ENCODE measurements at regions not wholly inside any gene's neighbourhood (a gene's known extent, or its start where the extent isn't known, plus 50 kb on each side); places are given as distances from the start of the nearest gene placed in this dataset.
"Not testable (repeated sequence)": the region's sequence is repeated elsewhere in the genome, so short reads cannot be mapped to it uniquely, and the experiment has no call there.

DNA sequence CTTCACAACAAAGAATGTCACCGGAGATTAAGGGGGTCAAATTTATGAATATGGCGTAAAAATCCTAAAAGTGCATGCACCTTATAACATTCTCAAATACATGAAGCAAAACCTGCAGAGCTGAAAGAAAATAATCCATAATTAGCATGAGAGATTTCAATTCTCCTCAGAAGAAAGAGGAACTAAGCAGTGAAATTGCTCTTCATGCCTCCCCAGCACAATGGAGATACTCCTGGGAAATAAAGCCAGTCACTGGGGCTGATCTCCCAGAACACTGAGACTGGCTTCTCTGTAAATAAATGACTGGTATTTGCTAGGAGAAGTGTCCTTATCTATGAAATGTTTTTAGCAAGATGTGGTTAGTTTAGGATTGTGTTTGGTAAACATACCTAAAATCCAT is 68.1 kb downstream of the GOLGA6L6 start:
- not testable (repeated sequence) for DNase-seq (ENCODE audit: low spot score)

DNA sequence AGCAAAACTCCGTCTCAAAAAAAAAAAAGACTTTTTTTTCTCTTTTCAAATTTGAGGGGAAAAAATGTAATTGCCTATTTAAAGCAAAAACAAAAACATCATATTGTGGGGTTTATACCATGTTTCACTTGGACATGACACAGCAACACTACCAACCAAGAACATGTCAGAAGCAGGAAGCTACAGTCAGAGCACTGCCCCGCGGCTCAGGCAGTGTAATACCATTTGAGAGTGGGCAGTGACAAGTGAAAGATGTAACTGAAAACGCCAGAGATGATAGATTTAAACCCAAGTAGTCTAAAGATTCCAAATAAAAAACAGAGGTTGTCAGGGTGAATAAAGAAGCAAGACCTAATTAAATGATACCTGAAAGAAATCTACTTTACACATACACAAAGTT is 68.6 kb downstream of the GOLGA6L6 start:
- not testable (repeated sequence) for DNase-seq (ENCODE audit: low spot score)

- not testable (repeated sequence) for DNase-seq (ENCODE audit: low spot score)
These were observed 70.8 kb downstream of the GOLGA6L6 start for GRCh38 chr15:20470810-20471209.

DNA sequence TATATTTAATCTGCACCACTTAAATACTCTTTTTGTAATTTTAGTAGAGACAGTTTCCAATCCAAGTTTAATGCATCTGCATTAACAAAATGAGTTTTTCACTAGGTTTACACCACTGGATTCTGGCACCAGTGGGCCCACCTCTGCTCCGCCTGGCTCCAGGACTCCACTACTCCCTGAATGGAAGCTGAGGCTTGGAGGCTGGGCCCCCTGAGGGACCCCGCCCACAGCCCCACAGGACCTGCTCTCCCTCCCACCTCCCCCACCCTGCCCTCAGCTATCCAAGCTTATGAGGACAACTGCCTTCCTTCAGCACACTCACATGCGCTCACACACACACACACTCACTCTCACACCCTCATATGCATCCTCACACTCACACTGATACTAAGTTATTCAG is 100.5 kb downstream of the GOLGA6L6 start:
- not testable (repeated sequence) for DNase-seq (ENCODE audit: low spot score)

DNA sequence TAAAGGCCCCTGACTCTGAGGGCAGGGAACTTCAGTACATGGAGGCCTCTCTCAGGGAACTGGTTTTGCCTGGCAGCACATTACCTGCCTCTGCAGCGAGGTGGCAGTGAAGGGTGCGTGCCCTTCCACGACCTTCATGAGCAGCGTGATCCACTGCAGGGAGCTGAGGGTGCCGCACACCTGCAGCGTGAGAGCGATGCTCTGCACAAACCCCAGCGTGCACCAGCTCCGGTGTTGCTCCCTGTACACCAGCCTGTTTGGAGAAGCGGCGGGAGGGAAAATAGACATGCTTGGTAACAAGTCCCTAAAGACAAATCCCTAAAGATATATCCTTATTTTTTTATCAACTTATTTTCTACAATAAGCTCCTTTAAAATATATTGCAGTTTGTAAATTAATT is 101.2 kb downstream of the GOLGA6L6 start:
- not testable (repeated sequence) for DNase-seq (ENCODE audit: low spot score)

DNA sequence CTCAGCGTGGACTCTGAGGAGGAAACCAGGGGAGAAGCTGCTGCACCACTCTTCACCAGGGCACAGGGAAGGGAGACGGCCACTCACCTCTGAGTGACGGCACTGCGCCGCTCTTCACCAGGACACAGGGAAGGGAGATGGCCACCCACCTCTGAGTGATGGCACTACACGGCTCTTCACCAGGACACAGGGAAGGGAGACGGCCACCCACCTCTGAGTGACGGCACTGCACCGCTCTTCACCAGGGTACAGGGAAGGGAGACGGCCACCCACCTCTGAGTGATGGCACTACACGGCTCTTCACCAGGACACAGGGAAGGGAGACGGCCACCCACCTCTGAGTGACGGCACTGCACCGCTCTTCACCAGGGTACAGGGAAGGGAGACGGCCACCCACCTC is 102.5 kb downstream of the GOLGA6L6 start:
- not testable (repeated sequence) for DNase-seq (ENCODE audit: low spot score)

- not testable (repeated sequence) for DNase-seq (ENCODE audit: low spot score)
These were observed 103.3 kb downstream of the GOLGA6L6 start for GRCh38 chr15:20438255-20438654.

- DNase-seq (ENCODE audit: low spot score): not testable (repeated sequence)
These were observed 108.1 kb downstream of the GOLGA6L6 start for GRCh38 chr15:20433468-20433867.

DNA sequence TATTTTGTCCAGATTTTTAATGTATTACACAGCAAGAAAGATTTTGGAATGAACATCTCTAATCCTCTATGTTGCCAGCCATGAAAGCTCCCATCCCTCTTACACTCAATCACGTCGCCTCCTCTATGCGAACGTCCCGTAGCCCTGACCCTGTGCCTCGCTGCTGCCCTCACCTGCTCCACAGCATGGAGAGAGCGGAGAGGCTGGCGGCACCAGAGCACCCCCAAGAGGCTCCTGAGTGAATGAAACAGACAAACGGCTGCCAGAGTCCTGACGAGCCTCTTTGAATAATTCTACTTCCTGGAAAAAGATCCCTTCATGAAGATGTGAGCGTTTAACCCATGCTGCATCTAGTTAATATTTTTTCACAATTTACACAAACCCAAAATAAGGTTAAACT is 111.1 kb downstream of the GOLGA6L6 start:
- not testable (repeated sequence) for DNase-seq (ENCODE audit: low spot score)

- not testable (repeated sequence) for DNase-seq (ENCODE audit: low spot score)
These were observed 120.9 kb downstream of the GOLGA6L6 start for GRCh38 chr15:20420710-20421109.

DNA sequence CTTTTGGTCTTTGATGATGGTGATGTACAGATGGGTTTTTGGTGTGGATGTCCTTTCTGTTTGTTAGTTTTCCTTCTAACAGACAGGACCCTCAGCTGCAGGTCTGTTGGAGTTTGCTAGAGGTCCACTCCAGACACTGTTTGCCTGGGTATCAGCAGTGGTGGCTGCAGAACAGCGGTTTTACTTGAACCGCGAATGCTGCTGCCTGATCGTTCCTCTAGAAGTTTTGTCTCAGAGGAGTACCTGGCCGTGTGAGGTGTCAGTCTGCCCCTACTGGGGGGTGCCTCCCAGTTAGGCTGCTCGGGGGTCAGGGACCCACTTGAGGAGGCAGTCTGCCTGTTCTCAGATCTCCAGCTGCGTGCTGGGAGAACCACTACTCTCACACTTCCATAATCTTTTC is 125.0 kb downstream of the GOLGA6L6 start:
- not testable (repeated sequence) for DNase-seq (ENCODE audit: low spot score)

- not testable (repeated sequence) for DNase-seq (ENCODE audit: low spot score)
These were observed 131.9 kb downstream of the GOLGA6L6 start for GRCh38 chr15:20409667-20410198.

GRCh38 chr15:20409247-20409646 is 132.4 kb downstream of the GOLGA6L6 start:
- no peak for DNase-seq (ENCODE audit: low spot score)

- no peak for DNase-seq (ENCODE audit: low spot score)
These were observed 134.0 kb downstream of the GOLGA6L6 start for GRCh38 chr15:20407553-20407952.

DNA sequence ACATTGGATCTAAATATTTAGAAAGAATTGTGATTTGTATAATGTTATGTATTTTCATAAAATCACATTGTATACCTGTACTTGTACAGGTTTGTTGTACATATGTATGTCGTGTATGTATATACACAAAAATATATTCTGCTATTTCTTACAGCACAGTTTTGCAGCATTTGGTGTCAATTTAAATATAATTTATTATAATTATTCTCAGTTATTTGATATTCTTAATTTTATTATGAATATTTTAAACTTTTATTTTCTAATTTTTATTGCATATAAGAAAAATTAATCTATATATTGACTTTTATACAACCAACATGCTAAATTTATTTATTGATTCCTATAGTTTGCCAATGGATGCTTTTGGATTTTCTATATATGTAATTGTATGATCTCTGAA is 137.0 kb downstream of the GOLGA6L6 start:
- DNase-seq (ENCODE audit: low spot score): not testable (repeated sequence)

DNA sequence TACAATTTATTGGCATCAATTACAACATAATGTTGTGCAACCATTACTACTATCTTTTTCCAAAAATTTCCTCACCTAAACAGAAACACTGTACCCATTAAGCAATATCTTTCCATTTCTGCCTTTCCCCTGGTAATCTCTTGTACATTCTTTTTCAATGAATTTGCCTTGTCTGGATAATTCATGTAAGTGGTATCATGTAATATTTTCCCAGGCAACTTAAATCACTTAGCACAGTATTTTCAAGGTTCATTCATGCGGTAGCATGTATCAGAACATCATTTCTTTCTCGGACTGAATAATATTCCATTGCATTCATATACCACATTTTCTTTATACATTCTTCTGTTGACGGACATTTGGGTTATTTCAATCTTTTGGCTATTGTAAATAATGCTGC is 139.0 kb downstream of the GOLGA6L6 start:
- DNase-seq (ENCODE audit: low spot score): not testable (repeated sequence)

DNA sequence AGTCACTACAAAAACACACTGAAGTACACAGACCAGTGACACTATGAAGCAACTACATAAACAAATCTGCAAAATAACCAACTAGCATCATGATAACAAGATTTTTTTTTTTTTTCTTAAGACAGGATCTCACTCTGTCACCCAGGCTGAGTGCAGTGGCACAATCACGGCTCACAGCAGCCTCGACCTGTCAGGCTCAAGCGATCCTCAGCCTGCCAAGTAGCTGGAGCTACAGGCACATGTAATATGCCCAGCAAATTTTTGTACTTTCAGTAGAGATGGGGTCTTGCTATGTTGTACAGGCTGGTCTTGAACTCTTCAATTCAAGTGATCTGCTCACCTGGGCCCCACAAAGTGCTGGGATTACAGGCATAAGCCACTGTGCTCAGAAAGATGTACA is 140.5 kb downstream of the GOLGA6L6 start:
- DNase-seq (ENCODE audit: low spot score): not testable (repeated sequence)

DNA sequence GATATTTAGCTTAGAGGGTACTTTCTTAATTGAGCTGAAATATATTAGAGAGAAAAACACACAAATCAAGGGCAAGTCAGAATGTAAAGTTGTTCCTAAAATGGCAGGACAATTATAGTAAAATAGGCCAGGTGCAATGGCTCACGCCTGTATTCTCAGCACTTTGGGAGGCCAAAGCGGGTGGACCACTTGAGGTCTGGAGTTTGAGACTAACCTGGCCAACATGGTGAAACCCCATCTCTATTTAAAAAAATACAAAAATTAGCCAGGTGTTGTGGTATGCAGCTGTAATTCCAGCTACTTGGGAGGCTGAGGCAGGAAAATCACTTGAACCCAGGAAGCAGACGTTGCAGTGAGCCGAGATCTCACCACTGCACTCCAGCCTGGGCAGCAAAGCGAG is 142.9 kb downstream of the GOLGA6L6 start:
- DNase-seq (ENCODE audit: low spot score): not testable (repeated sequence)

- DNase-seq (ENCODE audit: low spot score): not testable (repeated sequence)
These were observed 153.4 kb downstream of the GOLGA6L6 start for GRCh38 chr15:20388161-20388560.

- DNase-seq (ENCODE audit: low spot score): no peak
These were observed 155.4 kb downstream of the GOLGA6L6 start for GRCh38 chr15:20386198-20386597.

- DNase-seq (ENCODE audit: low spot score): not testable (repeated sequence)
These were observed 161.4 kb downstream of the GOLGA6L6 start for GRCh38 chr15:20380199-20380598.

- no peak for DNase-seq (ENCODE audit: low spot score)
These were observed 164.7 kb downstream of the GOLGA6L6 start for GRCh38 chr15:20376872-20377271.

- not testable (repeated sequence) for DNase-seq (ENCODE audit: low spot score)
These were observed 169.2 kb downstream of the GOLGA6L6 start for GRCh38 chr15:20372416-20372815.

DNA sequence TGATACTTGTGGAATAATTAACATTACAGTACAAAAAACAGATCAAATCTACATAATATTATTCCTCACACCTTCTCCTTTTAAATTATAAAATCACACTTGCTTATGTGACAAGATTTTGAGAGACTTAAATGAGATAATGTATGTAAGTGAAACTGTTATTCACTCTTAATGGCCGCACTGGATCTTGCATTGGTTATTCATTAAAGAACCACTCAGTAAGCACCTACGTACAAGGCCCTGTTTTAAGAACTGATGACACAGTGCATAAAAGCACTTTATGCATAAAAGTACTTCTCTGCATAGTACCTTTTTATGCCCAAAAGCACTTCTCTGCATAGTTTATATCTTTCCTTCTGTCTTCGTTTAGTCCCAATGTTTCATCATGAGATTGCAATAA is 172.1 kb downstream of the GOLGA6L6 start:
- DNase-seq (ENCODE audit: low spot score): no peak

Measured in hematopoietic multipotent progenitor cell treated with erythropoietin and hydrocortisone succinate and interleukin-3 and kit ligand, for 17 days (in vitro differentiated cells).